Stomach (tissue), 4 donors: ENCODE measurements at regions not wholly inside any gene's neighbourhood (a gene's known extent, or its start where the extent isn't known, plus 50 kb on each side); places are given as distances from the start of the nearest gene placed in this dataset.

ENCODE experiments used
- EP300 ChIP-seq: sonication (generic); formaldehyde crosslinking; IDR thresholded peaks from one replicate; pipeline ENCODE4 v1.6.1; 2017; ENCODE audit warnings: antibody characterized with exemption
- TF ChIP-seq, protein P1 (sequence below), 7 experiments: fragments of 450-650 bp in 4 of 7; fragments of 200-600 bp in 3 of 7; sonication (generic) in 3 of 7; IDR thresholded peaks; one replicate each; pipeline ENCODE4 v1.5.1; 2016 to 2019; ENCODE audit warnings: antibody characterized with exemption in 7 of 7, control low read depth in 2 of 7, mild to moderate bottlenecking in 1 of 7

DNA sequence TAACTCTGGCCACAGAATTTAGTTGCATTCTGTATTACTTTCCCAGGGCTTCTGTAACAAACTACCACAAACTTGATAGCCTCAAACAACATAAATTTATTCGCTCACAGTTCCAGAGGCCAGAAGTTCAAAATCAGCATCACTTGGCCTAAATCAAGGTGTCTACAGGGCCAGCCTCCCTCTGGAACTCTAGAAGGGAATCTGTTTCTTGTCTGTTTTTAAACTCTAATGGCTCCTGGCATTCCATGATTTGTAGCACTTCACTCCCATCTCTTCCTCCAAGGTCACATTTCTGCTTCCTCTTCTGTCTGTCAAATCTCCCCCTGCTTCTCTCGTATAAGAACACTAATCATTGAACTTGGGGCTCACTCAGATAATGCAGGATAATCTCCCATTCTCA, 151.9 kb upstream of the ARPP21 start:
- TF ChIP-seq, protein P1, sequence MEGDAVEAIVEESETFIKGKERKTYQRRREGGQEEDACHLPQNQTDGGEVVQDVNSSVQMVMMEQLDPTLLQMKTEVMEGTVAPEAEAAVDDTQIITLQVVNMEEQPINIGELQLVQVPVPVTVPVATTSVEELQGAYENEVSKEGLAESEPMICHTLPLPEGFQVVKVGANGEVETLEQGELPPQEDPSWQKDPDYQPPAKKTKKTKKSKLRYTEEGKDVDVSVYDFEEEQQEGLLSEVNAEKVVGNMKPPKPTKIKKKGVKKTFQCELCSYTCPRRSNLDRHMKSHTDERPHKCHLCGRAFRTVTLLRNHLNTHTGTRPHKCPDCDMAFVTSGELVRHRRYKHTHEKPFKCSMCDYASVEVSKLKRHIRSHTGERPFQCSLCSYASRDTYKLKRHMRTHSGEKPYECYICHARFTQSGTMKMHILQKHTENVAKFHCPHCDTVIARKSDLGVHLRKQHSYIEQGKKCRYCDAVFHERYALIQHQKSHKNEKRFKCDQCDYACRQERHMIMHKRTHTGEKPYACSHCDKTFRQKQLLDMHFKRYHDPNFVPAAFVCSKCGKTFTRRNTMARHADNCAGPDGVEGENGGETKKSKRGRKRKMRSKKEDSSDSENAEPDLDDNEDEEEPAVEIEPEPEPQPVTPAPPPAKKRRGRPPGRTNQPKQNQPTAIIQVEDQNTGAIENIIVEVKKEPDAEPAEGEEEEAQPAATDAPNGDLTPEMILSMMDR (IDR thresholded peaks at IDR 0.05) = no peak
- no peak for TF ChIP-seq EP300
